GM18519 (cell line): ENCODE measurements at regions not wholly inside any gene's neighbourhood (a gene's known extent, or its start where the extent isn't known, plus 50 kb on each side); places are given as distances from the start of the nearest gene placed in this dataset.

Experiments used
- ATAC-seq: cut with Tn5 transposase; IDR thresholded peaks from one replicate; pipeline ENCODE4 v1.9.1; 2021; ENCODE audit warnings: mild to moderate bottlenecking, moderate library complexity; ENCODE audit not compliant: unreplicated experiment, low FRiP score

GRCh38 chr5:58403822-58404433 is 56.0 kb downstream of the PLK2 start:
- ATAC-seq, result no peak

- no peak for ATAC-seq
Measured at GRCh38 chr5:58401701-58402100, 58.2 kb downstream of the PLK2 start.

- no peak for ATAC-seq
Measured at GRCh38 chr5:58400737-58401136, 59.1 kb downstream of the PLK2 start.

GRCh38 chr5:58399951-58400350 is 59.9 kb downstream of the PLK2 start:
- ATAC-seq, result no peak

GRCh38 chr5:58394339-58394738 is 65.5 kb downstream of the PLK2 start:
- ATAC-seq, result no peak

- no peak for ATAC-seq
Measured at GRCh38 chr5:58393716-58394115, 66.2 kb downstream of the PLK2 start.

GRCh38 chr5:58392496-58392895 is 67.4 kb downstream of the PLK2 start:
- no peak for ATAC-seq

- ATAC-seq, result no peak
Measured at GRCh38 chr5:58383448-58383847, 76.4 kb downstream of the PLK2 start.

- ATAC-seq, result no peak
Measured at GRCh38 chr5:58382131-58382534, 77.8 kb downstream of the PLK2 start.

GRCh38 chr5:58381566-58381965 is 78.3 kb downstream of the PLK2 start:
- ATAC-seq, result no peak

- ATAC-seq, result no peak
Measured at GRCh38 chr5:58380655-58381054, 79.2 kb downstream of the PLK2 start.

- no peak for ATAC-seq
Measured at GRCh38 chr5:58378613-58379390, 81.1 kb downstream of the PLK2 start.

GRCh38 chr5:58370606-58371005 is 89.3 kb downstream of the PLK2 start:
- no peak for ATAC-seq

- no peak for ATAC-seq
Measured at GRCh38 chr5:58369513-58370190, 90.2 kb downstream of the PLK2 start.

GRCh38 chr5:58366461-58366860 is 93.4 kb downstream of the PLK2 start:
- ATAC-seq, result no peak

GRCh38 chr5:58365791-58366190 is 94.1 kb downstream of the PLK2 start:
- ATAC-seq, result no peak

- no peak for ATAC-seq
Measured at GRCh38 chr5:58363461-58364249, 96.2 kb downstream of the PLK2 start.

GRCh38 chr5:58362135-58362534 is 97.8 kb downstream of the PLK2 start:
- no peak for ATAC-seq

GRCh38 chr5:58360794-58361193 is 99.1 kb downstream of the PLK2 start:
- ATAC-seq, result no peak

- ATAC-seq, result no peak
Measured at GRCh38 chr5:58359981-58360380, 99.9 kb downstream of the PLK2 start.
